ENCODE measurements at regions not wholly inside any gene's neighbourhood (a gene's known extent, or its start where the extent isn't known, plus 50 kb on each side); places are given as distances from the start of the nearest gene placed in this dataset.

- TF ChIP-seq POLR2AphosphoS5 (IDR thresholded peaks at IDR 0.05; ENCODE audit: low read depth, low read length) (no peak), FOXP2 (optimal IDR thresholded peaks at IDR 0.05; ENCODE audit: borderline replicate concordance, extremely low read depth, extremely low read length, insufficient read depth) (no peak), SIN3A (IDR thresholded peaks at IDR 0.05; ENCODE audit: borderline replicate concordance, insufficient read depth, low read length) (no peak), REST (IDR thresholded peaks at IDR 0.05; ENCODE audit: insufficient read depth in 1 of 2, low read depth in 2 of 2, low read length in 2 of 2) (no peak)
Measured at GRCh38 chr18:67608191-67608590, 91.7 kb upstream of the DSEL start.
